IMR-90 (cell line): ENCODE measurements at regions not wholly inside any gene's neighbourhood (a gene's known extent, or its start where the extent isn't known, plus 50 kb on each side); places are given as distances from the start of the nearest gene placed in this dataset.

ENCODE experiments used
- CEBPB ChIP-seq: IDR thresholded peaks from 2 replicates; pipeline ENCODE4 v1.6.1; 2012; ENCODE audit warnings: low read depth, low read length, improper control_type of control experiment
- POLR2A ChIP-seq: IDR thresholded peaks from 2 replicates; pipeline ENCODE4 v1.6.1; 2012; ENCODE audit warnings: mild to moderate bottlenecking, low read depth, low read length
- RAD21 ChIP-seq: IDR thresholded peaks from 2 replicates; pipeline ENCODE4 v1.6.1; 2012; ENCODE audit warnings: low read length, improper control_type of control experiment
- RCOR1 ChIP-seq: IDR thresholded peaks from 2 replicates; pipeline ENCODE4 v1.6.1; 2012; ENCODE audit warnings: mild to moderate bottlenecking, low read length, improper control_type of control experiment; ENCODE audit not compliant: insufficient replicate concordance
- RFX5 ChIP-seq: IDR thresholded peaks from 2 replicates; pipeline ENCODE4 v1.8.0; 2012; ENCODE audit warnings: low read depth, mild to moderate bottlenecking, low read length, moderate library complexity
- TF ChIP-seq, protein P1 (sequence below): conservative IDR thresholded peaks from 2 replicates; pipeline ENCODE4 v1.5.1; 2012; ENCODE audit warnings: mild to moderate bottlenecking, low read depth, low read length, improper control_type of control experiment
- TF ChIP-seq, protein P2 (sequence below): fragments of 150-350 bp; IDR thresholded peaks from 2 replicates; pipeline ENCODE4 v1.6.1; 2017; ENCODE audit warnings: mild to moderate bottlenecking, antibody characterized with exemption, low read length, low read depth

DNA sequence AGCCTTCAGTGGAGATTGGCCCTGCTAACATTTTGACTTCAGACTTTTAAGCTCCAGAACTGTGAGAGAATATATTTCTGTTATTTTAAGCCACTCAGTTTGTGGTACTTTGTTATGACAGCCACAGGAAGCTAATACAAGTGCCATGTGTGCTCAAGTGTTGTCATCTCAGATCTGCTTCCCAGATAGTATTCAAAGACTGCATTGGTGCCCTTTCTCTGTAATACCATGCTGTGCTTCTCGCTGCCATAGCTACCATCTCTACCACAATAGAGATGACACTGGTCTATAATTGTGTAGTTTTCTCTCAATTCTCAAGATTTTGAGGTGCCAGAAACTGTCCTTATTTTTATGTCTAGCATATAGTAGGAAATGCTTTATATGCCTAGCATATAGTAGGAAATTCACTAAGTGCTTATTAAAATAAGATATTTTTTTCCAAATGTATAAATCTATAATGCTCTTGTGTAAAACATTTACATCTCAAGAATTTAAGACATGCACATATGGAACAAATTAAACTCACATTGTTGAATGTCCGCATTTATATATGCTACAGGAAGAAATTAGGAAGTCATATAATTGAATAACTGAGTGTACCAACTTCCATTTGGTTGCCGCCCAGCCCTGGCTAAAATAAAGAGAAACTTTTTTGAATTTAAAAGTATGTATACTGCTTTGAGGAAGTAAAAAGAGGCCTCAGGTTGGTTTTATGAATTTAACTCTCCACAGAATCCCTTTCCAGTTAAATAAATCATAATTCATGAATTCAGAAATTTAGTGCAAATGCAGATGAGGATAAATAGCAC, 77.6 kb downstream of the TPBG start:
- TF ChIP-seq, protein P1, sequence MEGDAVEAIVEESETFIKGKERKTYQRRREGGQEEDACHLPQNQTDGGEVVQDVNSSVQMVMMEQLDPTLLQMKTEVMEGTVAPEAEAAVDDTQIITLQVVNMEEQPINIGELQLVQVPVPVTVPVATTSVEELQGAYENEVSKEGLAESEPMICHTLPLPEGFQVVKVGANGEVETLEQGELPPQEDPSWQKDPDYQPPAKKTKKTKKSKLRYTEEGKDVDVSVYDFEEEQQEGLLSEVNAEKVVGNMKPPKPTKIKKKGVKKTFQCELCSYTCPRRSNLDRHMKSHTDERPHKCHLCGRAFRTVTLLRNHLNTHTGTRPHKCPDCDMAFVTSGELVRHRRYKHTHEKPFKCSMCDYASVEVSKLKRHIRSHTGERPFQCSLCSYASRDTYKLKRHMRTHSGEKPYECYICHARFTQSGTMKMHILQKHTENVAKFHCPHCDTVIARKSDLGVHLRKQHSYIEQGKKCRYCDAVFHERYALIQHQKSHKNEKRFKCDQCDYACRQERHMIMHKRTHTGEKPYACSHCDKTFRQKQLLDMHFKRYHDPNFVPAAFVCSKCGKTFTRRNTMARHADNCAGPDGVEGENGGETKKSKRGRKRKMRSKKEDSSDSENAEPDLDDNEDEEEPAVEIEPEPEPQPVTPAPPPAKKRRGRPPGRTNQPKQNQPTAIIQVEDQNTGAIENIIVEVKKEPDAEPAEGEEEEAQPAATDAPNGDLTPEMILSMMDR = no peak
- TF ChIP-seq, protein P2, sequence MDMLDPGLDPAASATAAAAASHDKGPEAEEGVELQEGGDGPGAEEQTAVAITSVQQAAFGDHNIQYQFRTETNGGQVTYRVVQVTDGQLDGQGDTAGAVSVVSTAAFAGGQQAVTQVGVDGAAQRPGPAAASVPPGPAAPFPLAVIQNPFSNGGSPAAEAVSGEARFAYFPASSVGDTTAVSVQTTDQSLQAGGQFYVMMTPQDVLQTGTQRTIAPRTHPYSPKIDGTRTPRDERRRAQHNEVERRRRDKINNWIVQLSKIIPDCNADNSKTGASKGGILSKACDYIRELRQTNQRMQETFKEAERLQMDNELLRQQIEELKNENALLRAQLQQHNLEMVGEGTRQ = no peak
- TF ChIP-seq POLR2A = no peak
- no peak for TF ChIP-seq RFX5
- TF ChIP-seq CEBPB = no peak
- TF ChIP-seq RAD21 = no peak
- TF ChIP-seq RCOR1 = no peak
